Thyroid gland (tissue), 4 donors: ENCODE measurements at regions not wholly inside any gene's neighbourhood (a gene's known extent, or its start where the extent isn't known, plus 50 kb on each side); places are given as distances from the start of the nearest gene placed in this dataset.

Source experiments
- DNase-seq, 2 donors: peaks; one replicate each; pipeline ENCODE4 v3.0.0-alpha.2; 2019
- H3K27ac ChIP-seq, 3 donors: fragments of 200-600 bp; sonication (generic); 1 replicate in 2 of 3; 2 replicates in 1 of 3; pipeline ENCODE4 v1.5.1; 2016 to 2019; ENCODE audit warnings: mild to moderate bottlenecking in 1 of 3, moderate library complexity in 1 of 3
- H3K27me3 ChIP-seq: fragments of 200-600 bp; sonication (generic); one replicate; pipeline ENCODE4 v1.5.1; 2019
- H3K36me3 ChIP-seq, 2 donors: fragments of 200-600 bp; sonication (generic); one replicate each; pipeline ENCODE4 v1.5.1; 2016 to 2019
- H3K4me1 ChIP-seq, 2 donors: fragments of 200-600 bp; sonication (generic); one replicate each; pipeline ENCODE4 v1.5.1; 2017 to 2019
- H3K4me3 ChIP-seq, 3 donors: fragments of 200-600 bp; sonication (generic); replicated peaks in 1 of 3; 1 replicate in 2 of 3; 2 replicates in 1 of 3; pipeline ENCODE4 v1.5.1; 2016; ENCODE audit warnings: mild to moderate bottlenecking in 1 of 3
- H3K9me3 ChIP-seq: fragments of 200-600 bp; sonication (generic); one replicate; pipeline ENCODE4 v1.5.1; 2017
- POLR2A ChIP-seq, 2 donors: fragments of 450-650 bp; IDR thresholded peaks; one replicate each; pipeline ENCODE4 v1.6.1; 2017; ENCODE audit warnings: antibody characterized with exemption in 2 of 2, mild to moderate bottlenecking in 2 of 2, moderate library complexity in 1 of 2
- WGBS, 2 donors: methylation state at CpG; one replicate each; pipeline ENCODE4 v1.1.5; 2017; 5-methylcytosine and 5-hydroxymethylcytosine counted together
- intact Hi-C: fragments of 100-400 bp; cut with DNase I; formaldehyde crosslinking; loops from one replicate; pipeline ENCODE4 v1.15.1; 2023
- TF ChIP-seq, protein P1 (sequence below), 6 experiments: fragments of 200-600 bp in 3 of 6; fragments of 450-650 bp in 3 of 6; sonication (generic) in 3 of 6; IDR thresholded peaks; one replicate each; pipeline ENCODE4 v1.5.1; 2016 to 2019; ENCODE audit warnings: antibody characterized with exemption in 6 of 6, mild to moderate bottlenecking in 2 of 6, inconsistent platforms in 1 of 6, moderate library complexity in 1 of 6

GRCh38 chr1:14120895-14121294 is 420.9 kb downstream of the PRDM2 start:
- no peak for TF ChIP-seq POLR2A (IDR thresholded peaks at IDR 0.05)
- TF ChIP-seq, protein P1, sequence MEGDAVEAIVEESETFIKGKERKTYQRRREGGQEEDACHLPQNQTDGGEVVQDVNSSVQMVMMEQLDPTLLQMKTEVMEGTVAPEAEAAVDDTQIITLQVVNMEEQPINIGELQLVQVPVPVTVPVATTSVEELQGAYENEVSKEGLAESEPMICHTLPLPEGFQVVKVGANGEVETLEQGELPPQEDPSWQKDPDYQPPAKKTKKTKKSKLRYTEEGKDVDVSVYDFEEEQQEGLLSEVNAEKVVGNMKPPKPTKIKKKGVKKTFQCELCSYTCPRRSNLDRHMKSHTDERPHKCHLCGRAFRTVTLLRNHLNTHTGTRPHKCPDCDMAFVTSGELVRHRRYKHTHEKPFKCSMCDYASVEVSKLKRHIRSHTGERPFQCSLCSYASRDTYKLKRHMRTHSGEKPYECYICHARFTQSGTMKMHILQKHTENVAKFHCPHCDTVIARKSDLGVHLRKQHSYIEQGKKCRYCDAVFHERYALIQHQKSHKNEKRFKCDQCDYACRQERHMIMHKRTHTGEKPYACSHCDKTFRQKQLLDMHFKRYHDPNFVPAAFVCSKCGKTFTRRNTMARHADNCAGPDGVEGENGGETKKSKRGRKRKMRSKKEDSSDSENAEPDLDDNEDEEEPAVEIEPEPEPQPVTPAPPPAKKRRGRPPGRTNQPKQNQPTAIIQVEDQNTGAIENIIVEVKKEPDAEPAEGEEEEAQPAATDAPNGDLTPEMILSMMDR (IDR thresholded peaks at IDR 0.05): no peak
- H3K27me3 ChIP-seq: no peaks in the 10 kb centered on the region
- intact Hi-C loops: no loop called here

DNA sequence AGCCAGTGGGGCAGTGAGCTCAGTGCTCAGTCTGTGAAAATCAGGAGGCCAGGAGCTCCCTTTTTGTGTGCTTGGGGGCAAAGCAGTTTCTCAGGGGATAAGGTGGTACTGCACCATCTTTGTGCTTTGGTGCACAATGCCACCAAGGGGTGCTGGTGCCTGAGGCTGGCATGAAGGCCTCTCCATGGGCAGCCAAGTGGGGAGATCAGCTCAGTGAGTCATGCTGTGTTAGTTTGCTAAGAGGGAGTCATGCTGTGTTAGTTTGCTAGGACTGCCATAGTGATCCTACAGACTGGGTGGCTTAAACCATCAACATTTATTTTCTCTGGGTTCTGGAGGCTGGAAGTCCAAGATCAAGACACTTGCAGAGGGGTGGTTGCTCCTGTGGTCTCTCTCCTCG is 428.1 kb downstream of the PRDM2 start:
- H3K9me3 ChIP-seq: no peaks in the 10 kb centered on the region
- no peak overlapping the region for H3K27ac ChIP-seq
- no peak overlapping the region for H3K4me3 ChIP-seq
- no peaks in the 10 kb centered on the region for H3K4me1 ChIP-seq
- WGBS, 2 donors: 92 to 93% methylated on average over 1 of the region's 1 CpG
- intact Hi-C loops: no loop called here
- peak; percentile 65 to 79 for DNase-seq
- no peaks in the 10 kb centered on the region for H3K36me3 ChIP-seq
- no peaks in the 10 kb centered on the region for H3K27me3 ChIP-seq
- no peak for TF ChIP-seq POLR2A (IDR thresholded peaks at IDR 0.05)
- TF ChIP-seq, protein P1 (IDR thresholded peaks at IDR 0.05): peak in 2 of 6 experiments; percentile 39 to 67

More at GRCh38 chr1:14120895-14121294, 420.9 kb downstream of the PRDM2 start:
- no peak overlapping the region for H3K27ac ChIP-seq
- no peaks in the 10 kb centered on the region for H3K9me3 ChIP-seq
- no peaks in the 10 kb centered on the region for H3K4me1 ChIP-seq
- no peak overlapping the region for H3K4me3 ChIP-seq
- DNase-seq: no peak
- H3K36me3 ChIP-seq: no peaks in the 10 kb centered on the region
- 93 to 98% methylated on average over 2 of the region's 2 CpGs for WGBS, 2 donors

- Histone ChIP-seq H3K27ac (no peak overlapping the region), H3K4me3 (no peak overlapping the region), H3K4me1 (no peaks in the 10 kb centered on the region), H3K36me3 (no peaks in the 10 kb centered on the region), H3K9me3 (no peaks in the 10 kb centered on the region), H3K27me3 (no peaks in the 10 kb centered on the region)
- no peak for DNase-seq
- intact Hi-C loops: no loop called here
- no peak for TF ChIP-seq POLR2A (IDR thresholded peaks at IDR 0.05)
- TF ChIP-seq, protein P1 (IDR thresholded peaks at IDR 0.05): no peak
- WGBS, 2 donors: 85 to 93% methylated on average over 2 of the region's 2 CpGs
Measured at GRCh38 chr1:14129009-14129408, 429.0 kb downstream of the PRDM2 start.

- no peaks in the 10 kb centered on the region for H3K9me3 ChIP-seq
- intact Hi-C loops: no loop called here
- H3K4me3 ChIP-seq: no peak overlapping the region
- no peak for TF ChIP-seq POLR2A (IDR thresholded peaks at IDR 0.05)
- TF ChIP-seq, protein P1 (IDR thresholded peaks at IDR 0.05): no peak
- DNase-seq: peak in 1 of 2 donors; percentile 15
- H3K27ac ChIP-seq: peak overlapping the region; percentile 47 to 67 (median 54)
- H3K27me3 ChIP-seq: no peaks in the 10 kb centered on the region
- no peaks in the 10 kb centered on the region for H3K36me3 ChIP-seq
- 12 to 36% methylated on average over 2 of the region's 2 CpGs for WGBS, 2 donors
- peaks cover 7 to 21% of the 10 kb centered on the region in 2 donors for H3K4me1 ChIP-seq
Measured at GRCh38 chr1:14135070-14135469, 435.1 kb downstream of the PRDM2 start.

DNA sequence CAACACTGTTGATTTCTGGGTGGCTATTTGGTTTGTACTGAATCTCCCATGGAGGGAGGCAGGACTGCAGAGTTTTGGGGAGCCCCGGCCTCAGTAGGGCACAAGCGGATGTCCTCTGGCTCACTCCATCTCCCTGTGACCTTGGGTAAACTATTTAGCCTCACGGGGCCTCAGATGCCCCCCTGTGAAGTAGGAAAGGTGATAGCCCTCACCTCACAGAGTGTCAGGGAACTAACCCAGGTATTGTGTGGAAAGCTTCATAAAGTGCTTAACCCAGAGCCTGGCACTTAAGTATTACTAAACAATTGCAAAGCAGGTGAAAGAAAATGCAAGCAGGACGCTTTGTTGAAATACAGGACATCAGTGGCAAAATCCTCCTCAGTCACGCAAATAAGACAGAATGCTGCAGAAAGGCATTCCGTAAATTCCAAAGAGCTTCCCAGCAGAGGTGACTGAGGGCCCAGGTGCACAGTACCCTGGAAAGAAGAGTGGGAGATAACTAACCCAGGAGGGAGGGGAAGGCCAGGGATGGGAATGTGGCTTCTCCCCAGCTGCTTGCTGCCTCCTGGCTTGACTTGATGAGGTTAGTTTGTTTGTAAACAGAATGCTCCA is 436.3 kb downstream of the PRDM2 start:
- DNase-seq: no peak
- H3K27ac ChIP-seq: peak overlapping the region in 2 of 3 donors; percentile 47 to 54
- intact Hi-C loops: no loop called here
- no peaks in the 10 kb centered on the region for H3K9me3 ChIP-seq
- H3K4me3 ChIP-seq: no peak overlapping the region
- no peaks in the 10 kb centered on the region for H3K27me3 ChIP-seq
- WGBS, 2 donors: 79 to 84% methylated on average over 6 of the region's 6 CpGs
- H3K4me1 ChIP-seq: peaks cover 10 to 31% of the 10 kb centered on the region in 2 donors
- no peaks in the 10 kb centered on the region for H3K36me3 ChIP-seq
- TF ChIP-seq, protein P1 (IDR thresholded peaks at IDR 0.05): no peak
- no peak for TF ChIP-seq POLR2A (IDR thresholded peaks at IDR 0.05)
